Osteoblast (primary cell): ENCODE measurements at regions not wholly inside any gene's neighbourhood (a gene's known extent, or its start where the extent isn't known, plus 50 kb on each side); places are given as distances from the start of the nearest gene placed in this dataset.

ENCODE experiments used
- DNase-seq: peaks from one replicate; pipeline ENCODE4 v3.0.0; 2011; ENCODE audit warnings: low spot score, mixed read lengths; ENCODE audit not compliant: insufficient read length; ENCODE audit errors: missing footprints
- H2AFZ ChIP-seq: 2 replicates; pipeline ENCODE4 v1.6.0; 2011; ENCODE audit warnings: mild to moderate bottlenecking, low read length
- H3K27ac ChIP-seq: 2 replicates; pipeline ENCODE4 v1.5.1; 2011; ENCODE audit warnings: mild to moderate bottlenecking, low read depth, low read length, moderate library complexity
- H3K27me3 ChIP-seq: 2 replicates; pipeline ENCODE4 v1.6.0; 2012; ENCODE audit warnings: mild to moderate bottlenecking, control low read depth, inconsistent platforms, low read length, moderate library complexity; ENCODE audit not compliant: insufficient read depth
- H3K36me3 ChIP-seq: 2 replicates; pipeline ENCODE4 v1.5.1; 2011; ENCODE audit warnings: mild to moderate bottlenecking, low read length, control low read depth, moderate library complexity; ENCODE audit not compliant: insufficient read depth
- H3K4me1 ChIP-seq: 2 replicates; pipeline ENCODE4 v1.5.1; 2011; ENCODE audit warnings: mild to moderate bottlenecking, low read length, control low read depth, moderate library complexity; ENCODE audit not compliant: insufficient read depth
- H3K4me2 ChIP-seq: 2 replicates; pipeline ENCODE4 v1.6.0; 2011; ENCODE audit warnings: mild to moderate bottlenecking, low read length; ENCODE audit not compliant: insufficient read depth
- H3K4me3 ChIP-seq: fragments of 200-600 bp; sonication (generic); 3 replicates; pipeline ENCODE4 v1.5.1; 2012; ENCODE audit warnings: mild to moderate bottlenecking, low read length, inconsistent platforms; ENCODE audit not compliant: insufficient read depth
- H3K79me2 ChIP-seq: 2 replicates; pipeline ENCODE4 v1.6.0; 2012; ENCODE audit warnings: mild to moderate bottlenecking, low read length, control low read depth, inconsistent platforms; ENCODE audit not compliant: insufficient read depth
- H3K9me3 ChIP-seq: 2 replicates; pipeline ENCODE4 v1.5.1; 2011; ENCODE audit warnings: low read depth, low read length, control low read depth
- H4K20me1 ChIP-seq: 2 replicates; pipeline ENCODE4 v1.6.0; 2012; ENCODE audit warnings: mild to moderate bottlenecking, low read length, control low read depth; ENCODE audit not compliant: insufficient read depth
- TF ChIP-seq, protein P1 (sequence below): IDR thresholded peaks from 2 replicates; pipeline ENCODE4 v1.5.1; 2011; ENCODE audit warnings: mild to moderate bottlenecking, low read depth, low read length, moderate library complexity; ENCODE audit errors: extremely low read depth

DNA sequence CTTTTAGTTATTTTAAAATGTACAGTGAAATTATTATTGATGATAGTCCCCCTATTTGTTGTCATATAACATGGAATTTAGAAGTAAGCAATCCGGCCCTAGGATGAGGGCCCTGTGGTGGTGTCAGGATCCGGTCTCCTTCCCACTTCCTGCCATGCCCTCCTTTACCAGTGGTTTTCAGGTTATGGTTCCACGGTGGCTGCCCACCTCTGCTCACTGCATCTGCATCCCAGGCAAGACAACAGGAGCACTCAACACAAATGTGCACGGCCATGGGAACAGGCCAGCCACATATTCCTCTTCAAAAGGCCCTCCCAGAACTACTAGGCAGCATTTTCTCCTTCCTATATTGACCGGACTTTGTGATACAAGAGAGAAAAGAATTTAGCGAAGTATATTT lies 1007.2 kb downstream of the TBC1D22A start:
- TF ChIP-seq, protein P1, sequence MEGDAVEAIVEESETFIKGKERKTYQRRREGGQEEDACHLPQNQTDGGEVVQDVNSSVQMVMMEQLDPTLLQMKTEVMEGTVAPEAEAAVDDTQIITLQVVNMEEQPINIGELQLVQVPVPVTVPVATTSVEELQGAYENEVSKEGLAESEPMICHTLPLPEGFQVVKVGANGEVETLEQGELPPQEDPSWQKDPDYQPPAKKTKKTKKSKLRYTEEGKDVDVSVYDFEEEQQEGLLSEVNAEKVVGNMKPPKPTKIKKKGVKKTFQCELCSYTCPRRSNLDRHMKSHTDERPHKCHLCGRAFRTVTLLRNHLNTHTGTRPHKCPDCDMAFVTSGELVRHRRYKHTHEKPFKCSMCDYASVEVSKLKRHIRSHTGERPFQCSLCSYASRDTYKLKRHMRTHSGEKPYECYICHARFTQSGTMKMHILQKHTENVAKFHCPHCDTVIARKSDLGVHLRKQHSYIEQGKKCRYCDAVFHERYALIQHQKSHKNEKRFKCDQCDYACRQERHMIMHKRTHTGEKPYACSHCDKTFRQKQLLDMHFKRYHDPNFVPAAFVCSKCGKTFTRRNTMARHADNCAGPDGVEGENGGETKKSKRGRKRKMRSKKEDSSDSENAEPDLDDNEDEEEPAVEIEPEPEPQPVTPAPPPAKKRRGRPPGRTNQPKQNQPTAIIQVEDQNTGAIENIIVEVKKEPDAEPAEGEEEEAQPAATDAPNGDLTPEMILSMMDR, result no peak
- no peaks in the 10 kb centered on the region for H3K36me3 ChIP-seq
- no peak overlapping the region for H2AFZ ChIP-seq
- H4K20me1 ChIP-seq, result no peaks in the 10 kb centered on the region
- H3K9me3 ChIP-seq, result no peaks in the 10 kb centered on the region
- no peak overlapping the region for H3K4me3 ChIP-seq
- no peaks in the 10 kb centered on the region for H3K79me2 ChIP-seq
- H3K27me3 ChIP-seq, result no peaks in the 10 kb centered on the region
- H3K4me2 ChIP-seq, result no peak overlapping the region
- no peak overlapping the region for H3K27ac ChIP-seq
- DNase-seq, result no peak
- H3K4me1 ChIP-seq, result no peaks in the 10 kb centered on the region

DNA sequence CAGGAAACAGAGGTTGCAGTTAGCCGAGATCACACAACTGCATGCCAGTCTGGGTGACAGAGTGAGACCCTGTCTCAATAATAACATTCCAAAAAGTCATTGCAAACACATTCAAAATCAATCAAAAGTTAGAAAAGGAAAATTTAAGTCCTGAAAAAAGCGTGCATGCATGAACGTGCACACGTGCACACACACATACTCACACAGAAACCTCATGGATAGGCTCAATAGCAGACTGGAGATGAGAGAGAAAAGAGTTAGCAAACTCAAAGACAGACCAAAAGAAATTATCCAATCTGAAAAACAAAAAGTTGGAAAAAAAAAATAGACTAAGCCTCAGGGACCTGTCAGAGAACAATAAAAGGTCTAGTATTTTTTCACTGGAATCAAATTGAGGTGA lies 1005.6 kb downstream of the TBC1D22A start:
- Histone ChIP-seq H3K36me3 (no peaks in the 10 kb centered on the region), H3K27ac (no peak overlapping the region)
- no peak for DNase-seq

DNA sequence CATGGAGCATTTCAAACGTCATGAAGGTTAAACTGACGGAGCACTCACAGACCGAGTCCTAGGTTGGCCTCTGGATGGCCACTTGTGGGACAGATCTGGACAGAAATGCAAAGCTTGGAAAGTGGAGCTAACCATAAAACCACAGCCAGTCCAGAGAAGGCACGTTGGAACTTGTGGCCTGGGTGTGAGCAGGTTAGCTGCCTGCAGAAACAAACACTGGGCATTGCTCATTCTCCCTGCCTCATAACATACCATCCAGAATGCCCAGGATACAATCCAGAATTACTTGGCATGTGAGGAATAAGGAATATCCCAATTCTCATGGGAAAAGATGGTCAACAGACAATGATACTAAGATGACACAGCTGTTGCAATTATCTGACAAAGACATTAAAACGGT lies 1005.0 kb downstream of the TBC1D22A start:
- no peaks in the 10 kb centered on the region for H4K20me1 ChIP-seq
- no peak for DNase-seq
- H3K27me3 ChIP-seq, result no peaks in the 10 kb centered on the region
- no peak overlapping the region for H3K4me2 ChIP-seq
- H3K9me3 ChIP-seq, result no peaks in the 10 kb centered on the region
- H3K36me3 ChIP-seq, result no peaks in the 10 kb centered on the region
- TF ChIP-seq, protein P1, result no peak
- H3K27ac ChIP-seq, result no peak overlapping the region
- no peak overlapping the region for H2AFZ ChIP-seq
- H3K4me3 ChIP-seq, result no peak overlapping the region
- no peaks in the 10 kb centered on the region for H3K4me1 ChIP-seq
- H3K79me2 ChIP-seq, result no peaks in the 10 kb centered on the region

More for the DNA sequence above, 1005.6 kb downstream of the TBC1D22A start:
- Histone ChIP-seq H2AFZ (no peak overlapping the region), H3K9me3 (no peaks in the 10 kb centered on the region), H3K4me2 (no peak overlapping the region), H3K27me3 (no peaks in the 10 kb centered on the region), H4K20me1 (no peaks in the 10 kb centered on the region), H3K4me1 (no peaks in the 10 kb centered on the region), H3K4me3 (no peak overlapping the region), H3K79me2 (no peaks in the 10 kb centered on the region)
- TF ChIP-seq, protein P1, result no peak

DNA sequence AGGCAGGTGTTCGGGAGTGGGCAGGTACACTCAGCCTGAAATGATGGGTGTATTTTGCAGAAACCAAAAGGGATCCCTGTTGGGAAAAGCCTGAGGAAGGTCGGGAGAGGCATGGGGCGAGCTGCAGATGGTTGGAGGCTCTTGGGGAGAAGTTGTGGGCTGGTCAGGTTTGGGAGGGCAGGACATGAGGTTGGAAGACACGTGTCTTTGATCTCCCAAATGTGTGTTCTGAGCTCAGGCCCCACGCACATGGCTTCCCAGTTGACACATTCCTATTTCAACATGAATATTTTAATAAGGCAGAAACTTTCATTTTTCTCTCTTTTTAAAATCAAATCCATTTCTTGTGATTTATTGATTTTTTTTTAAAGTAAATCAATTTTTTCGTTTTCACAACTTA lies 1003.3 kb downstream of the TBC1D22A start:
- Histone ChIP-seq H3K27ac (no peak overlapping the region), H4K20me1 (no peaks in the 10 kb centered on the region), H3K36me3 (no peaks in the 10 kb centered on the region), H3K27me3 (no peaks in the 10 kb centered on the region), H2AFZ (no peak overlapping the region), H3K4me2 (no peak overlapping the region), H3K4me3 (no peak overlapping the region), H3K9me3 (no peaks in the 10 kb centered on the region), H3K79me2 (no peaks in the 10 kb centered on the region), H3K4me1 (no peaks in the 10 kb centered on the region)
- no peak for DNase-seq
- TF ChIP-seq, protein P1, result no peak
